Transverse colon (tissue), 4 donors: ENCODE measurements at regions not wholly inside any gene's neighbourhood (a gene's known extent, or its start where the extent isn't known, plus 50 kb on each side); places are given as distances from the start of the nearest gene placed in this dataset.
"Not testable (repeated sequence)": the region's sequence is repeated elsewhere in the genome, so short reads cannot be mapped to it uniquely, and the experiment has no call there.

Experiments used
- DNase-seq: peaks from one replicate; pipeline ENCODE4 v3.0.0-alpha.2; 2019
- H3K27ac ChIP-seq, 4 donors: fragments of 200-600 bp; sonication (generic); 2 replicates each; pipeline ENCODE4 v1.5.1; 2016 to 2018; ENCODE audit warnings: inconsistent platforms in 4 of 4
- H3K27me3 ChIP-seq: fragments of 200-600 bp; sonication (generic); 2 replicates; pipeline ENCODE4 v1.5.1; 2017; ENCODE audit warnings: inconsistent platforms
- H3K36me3 ChIP-seq, 4 donors: fragments of 200-600 bp; sonication (generic); 2 replicates each; pipeline ENCODE4 v1.5.1; 2017 to 2019; ENCODE audit warnings: inconsistent platforms in 4 of 4
- H3K4me1 ChIP-seq, 4 donors: fragments of 200-600 bp; sonication (generic); 2 replicates each; pipeline ENCODE4 v1.5.1; 2017 to 2020; ENCODE audit warnings: inconsistent platforms in 4 of 4
- H3K4me3 ChIP-seq, 4 donors: fragments of 200-600 bp; sonication (generic); 1 replicate in 1 of 4; 2 replicates in 3 of 4; pipeline versions ENCODE4 v1.5.1 to v1.6.1; 2017 to 2019; ENCODE audit warnings: inconsistent platforms in 4 of 4
- H3K9me3 ChIP-seq, 2 donors: fragments of 200-600 bp; sonication (generic); 2 replicates each; pipeline ENCODE4 v1.5.1; 2017 to 2019; ENCODE audit warnings: inconsistent platforms in 2 of 2
- CTCF ChIP-seq, 5 experiments: fragments of 200-600 bp in 3 of 5; fragments of 450-650 bp in 2 of 5; sonication (generic) in 3 of 5; IDR thresholded peaks; 1 replicate in 2 of 5; 2 replicates in 3 of 5; pipeline ENCODE4 v1.5.1; 2016 to 2017; ENCODE audit warnings: antibody characterized with exemption in 5 of 5, inconsistent platforms in 3 of 5, mild to moderate bottlenecking in 2 of 5, moderate library complexity in 1 of 5
- EP300 ChIP-seq: sonication (generic); formaldehyde crosslinking; IDR thresholded peaks from one replicate; pipeline ENCODE4 v1.6.1; 2017; ENCODE audit warnings: antibody characterized with exemption, low read depth
- POLR2A ChIP-seq: fragments of 450-650 bp; IDR thresholded peaks from one replicate; pipeline ENCODE4 v1.6.1; 2016; ENCODE audit warnings: antibody characterized with exemption, mild to moderate bottlenecking, moderate library complexity
- POLR2AphosphoS5 ChIP-seq, 3 donors: sonication (generic); formaldehyde crosslinking; IDR thresholded peaks; one replicate each; pipeline ENCODE4 v1.6.1; 2016; ENCODE audit warnings: antibody characterized with exemption in 3 of 3
- WGBS, 2 donors: methylation state at CpG; one replicate each; pipeline ENCODE4 v1.1.5; 2018; ENCODE audit warnings: low coverage in 1 of 2; 5-methylcytosine and 5-hydroxymethylcytosine counted together
- in situ Hi-C, 4 donors: fragments of 200-750 bp; cut with MboI; loops; one replicate each; pipeline versions ENCODE4 v1.15.0 to v1.15.1; 2017; ENCODE audit warnings: low sequenced_read_pairs in 3 of 4, low pct_ligation_motif_present in 1 of 4, low pct_unique_long_range_greater_than_20kb in 1 of 4
- intact Hi-C: fragments of 100-400 bp; cut with DNase I; formaldehyde crosslinking; loops from one replicate; pipeline ENCODE4 v1.15.1; 2023; ENCODE audit warnings: low total_unique reads

- TF ChIP-seq POLR2A = no peak
- TF ChIP-seq EP300 = no peak
- no peak for TF ChIP-seq POLR2AphosphoS5 (IDR thresholded peaks at IDR 0.05)
- TF ChIP-seq CTCF (IDR thresholded peaks at IDR 0.05) = no peak
- DNase-seq = no peak
- H3K4me3 ChIP-seq = no peak overlapping the region
- in situ Hi-C loops (loop anchor here in 3 of 4 donors (10.0 to 25.0 kb wide), 4 partner anchors 649 to 997 kb away; no protein-coding TSS in a partner anchor), intact Hi-C loops (no loop called here)
- 70% methylated on average over 1 of the region's 1 CpG; no CpG with 5 or more reads in 1 of the 2 donors for WGBS, 2 donors
- no peaks in the 10 kb centered on the region for H3K9me3 ChIP-seq
- no peaks in the 10 kb centered on the region for H3K4me1 ChIP-seq
- no peak overlapping the region for H3K27ac ChIP-seq
- peaks cover under 1% of the 10 kb centered on the region for H3K27me3 ChIP-seq
- no peaks in the 10 kb centered on the region for H3K36me3 ChIP-seq
Observed at GRCh38 chr9:13437866-13438265, 158.4 kb upstream of the MPDZ start.

- Histone ChIP-seq H3K27ac (no peak overlapping the region), H3K36me3 (no peaks in the 10 kb centered on the region), H3K9me3 (no peaks in the 10 kb centered on the region), H3K4me1 (no peaks in the 10 kb centered on the region), H3K27me3 (no peaks in the 10 kb centered on the region), H3K4me3 (no peak overlapping the region)
- TF ChIP-seq CTCF (IDR thresholded peaks at IDR 0.05) (no peak), POLR2A (no peak), POLR2AphosphoS5 (IDR thresholded peaks at IDR 0.05) (no peak), EP300 (no peak)
- in situ Hi-C loops (loop anchor here in 3 of 4 donors (10.0 to 25.0 kb wide), 4 partner anchors 651 to 998 kb away; no protein-coding TSS in a partner anchor), intact Hi-C loops (no loop called here)
- WGBS, 2 donors = 44 to 84% methylated on average over 1 of the region's 1 CpG
- DNase-seq = no peak
Observed at GRCh38 chr9:13436591-13436990, 157.1 kb upstream of the MPDZ start.

- intact Hi-C loops, H3K27me3 ChIP-seq, H3K4me3 ChIP-seq, H3K36me3 ChIP-seq, H3K4me1 ChIP-seq, H3K9me3 ChIP-seq, H3K27ac ChIP-seq, DNase-seq: not testable (repeated sequence)
- in situ Hi-C loops = loop anchor here in 3 of 4 donors (10.0 to 25.0 kb wide), 4 partner anchors 654 to 1001 kb away; no protein-coding TSS in a partner anchor
- 98 to 100% methylated on average over 3 to 4 of the region's 4 CpGs for WGBS, 2 donors
Observed at GRCh38 chr9:13433453-13433852, 154.0 kb upstream of the MPDZ start.

DNA sequence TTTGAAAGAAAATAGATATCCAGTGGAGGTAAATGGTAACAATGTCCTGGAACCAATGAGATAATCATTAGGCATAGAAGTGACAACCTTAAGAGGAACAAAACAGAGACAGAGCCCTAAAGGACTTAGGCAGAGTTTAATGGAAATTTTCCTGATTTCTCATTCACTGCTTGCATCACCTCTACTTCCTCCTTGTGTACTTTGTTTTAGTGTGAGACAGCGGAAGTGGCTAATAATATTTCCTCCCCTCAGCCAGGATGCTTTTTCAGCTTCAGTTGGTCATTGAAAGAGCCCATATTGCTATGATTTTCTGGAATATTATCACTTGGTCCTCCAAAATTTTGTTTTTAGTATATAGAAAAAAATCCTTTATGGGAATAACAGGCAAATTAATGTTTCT, 153.4 kb upstream of the MPDZ start:
- 71 to 75% methylated on average over 1 of the region's 1 CpG for WGBS, 2 donors
- Histone ChIP-seq H3K27me3 (no peaks in the 10 kb centered on the region), H3K9me3 (no peaks in the 10 kb centered on the region), H3K4me3 (no peak overlapping the region), H3K27ac (no peak overlapping the region), H3K4me1 (peaks cover 0 to 3% (median 0%) of the 10 kb centered on the region in 4 donors), H3K36me3 (no peaks in the 10 kb centered on the region)
- intact Hi-C loops (no loop called here), in situ Hi-C loops (loop anchor here in 3 of 4 donors (10.0 to 25.0 kb wide), 4 partner anchors 654 to 1002 kb away; no protein-coding TSS in a partner anchor)
- no peak for DNase-seq
- TF ChIP-seq POLR2AphosphoS5 (IDR thresholded peaks at IDR 0.05) (no peak), CTCF (IDR thresholded peaks at IDR 0.05) (no peak), POLR2A (no peak), EP300 (no peak)

- Histone ChIP-seq H3K4me1 (peaks cover 0 to 3% (median 0%) of the 10 kb centered on the region in 4 donors), H3K27me3 (no peaks in the 10 kb centered on the region), H3K36me3 (no peaks in the 10 kb centered on the region), H3K9me3 (no peaks in the 10 kb centered on the region), H3K27ac (no peak overlapping the region), H3K4me3 (no peak overlapping the region)
- intact Hi-C loops (no loop called here), in situ Hi-C loops (loop anchor here in 3 of 4 donors (10.0 to 25.0 kb wide), 4 partner anchors 656 to 1003 kb away; no protein-coding TSS in a partner anchor)
- TF ChIP-seq POLR2AphosphoS5 (IDR thresholded peaks at IDR 0.05) (no peak), CTCF (IDR thresholded peaks at IDR 0.05) (no peak), POLR2A (no peak), EP300 (no peak)
- DNase-seq = no peak
- WGBS, 2 donors = 90 to 95% methylated on average over 2 of the region's 2 CpGs
Observed at GRCh38 chr9:13431692-13432091, 152.2 kb upstream of the MPDZ start.
